ENCODE measurements at regions not wholly inside any gene's neighbourhood (a gene's known extent, or its start where the extent isn't known, plus 50 kb on each side); places are given as distances from the start of the nearest gene placed in this dataset.

DNA sequence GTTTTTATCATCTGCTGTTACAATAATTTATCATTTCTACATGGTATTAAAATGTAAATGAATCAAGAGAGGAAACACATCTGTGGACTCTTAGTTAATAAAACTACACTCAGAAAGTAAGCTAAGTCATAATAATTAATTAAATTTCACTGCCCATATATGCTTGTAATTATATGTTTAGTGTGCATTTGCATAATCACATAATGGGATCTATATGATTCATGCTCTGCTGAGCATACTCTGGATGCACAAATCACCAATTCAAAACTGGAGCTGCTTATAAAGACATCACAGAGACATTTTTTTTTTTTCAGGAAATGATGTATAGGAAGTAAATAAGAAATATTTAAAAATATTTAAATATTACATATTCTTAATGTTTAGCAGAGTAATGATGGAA is 151.6 kb upstream of the STEAP4 start:
- Histone ChIP-seq H3K9me3 (ENCODE audit: control insufficient read depth in 1 of 2, insufficient read depth in 1 of 2, low read length in 2 of 2) (no peaks in the 10 kb centered on the region), H3K36me3 (ENCODE audit: insufficient read depth, low read length) (no peaks in the 10 kb centered on the region), H3K27me3 (ENCODE audit: control insufficient read depth in 1 of 2, insufficient read depth in 2 of 2, low read length in 2 of 2) (no peaks in the 10 kb centered on the region), H3K27ac (ENCODE audit: low read depth in 1 of 2, low read length in 2 of 2) (no peak overlapping the region), H3K4me1 (ENCODE audit: insufficient read depth, low read length) (no peaks in the 10 kb centered on the region), H3K4me3 (ENCODE audit: low read length) (no peak overlapping the region)
- intact Hi-C loops (cut with DNase I, micrococcal nuclease): no loop called here
- no peak overlapping the region for H3K27ac Mint-ChIP-seq
- H3K4me3 Mint-ChIP-seq: no peak overlapping the region
- H3K27me3 Mint-ChIP-seq: no peaks in the 10 kb centered on the region
- ChIA-PET CTCF (no interaction called here), POLR2A (no interaction called here)
- DNase-seq: no peak
- no peaks in the 10 kb centered on the region for H3K4me1 Mint-ChIP-seq (ENCODE audit: low read depth)
- no peaks in the 10 kb centered on the region for H3K36me3 Mint-ChIP-seq (ENCODE audit: low read depth)
- ATAC-seq (ENCODE audit: poor library complexity): no peak
- H3K9me3 Mint-ChIP-seq: no peaks in the 10 kb centered on the region
- TF ChIP-seq, protein P1, sequence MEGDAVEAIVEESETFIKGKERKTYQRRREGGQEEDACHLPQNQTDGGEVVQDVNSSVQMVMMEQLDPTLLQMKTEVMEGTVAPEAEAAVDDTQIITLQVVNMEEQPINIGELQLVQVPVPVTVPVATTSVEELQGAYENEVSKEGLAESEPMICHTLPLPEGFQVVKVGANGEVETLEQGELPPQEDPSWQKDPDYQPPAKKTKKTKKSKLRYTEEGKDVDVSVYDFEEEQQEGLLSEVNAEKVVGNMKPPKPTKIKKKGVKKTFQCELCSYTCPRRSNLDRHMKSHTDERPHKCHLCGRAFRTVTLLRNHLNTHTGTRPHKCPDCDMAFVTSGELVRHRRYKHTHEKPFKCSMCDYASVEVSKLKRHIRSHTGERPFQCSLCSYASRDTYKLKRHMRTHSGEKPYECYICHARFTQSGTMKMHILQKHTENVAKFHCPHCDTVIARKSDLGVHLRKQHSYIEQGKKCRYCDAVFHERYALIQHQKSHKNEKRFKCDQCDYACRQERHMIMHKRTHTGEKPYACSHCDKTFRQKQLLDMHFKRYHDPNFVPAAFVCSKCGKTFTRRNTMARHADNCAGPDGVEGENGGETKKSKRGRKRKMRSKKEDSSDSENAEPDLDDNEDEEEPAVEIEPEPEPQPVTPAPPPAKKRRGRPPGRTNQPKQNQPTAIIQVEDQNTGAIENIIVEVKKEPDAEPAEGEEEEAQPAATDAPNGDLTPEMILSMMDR (IDR thresholded peaks at IDR 0.05): no peak

DNA sequence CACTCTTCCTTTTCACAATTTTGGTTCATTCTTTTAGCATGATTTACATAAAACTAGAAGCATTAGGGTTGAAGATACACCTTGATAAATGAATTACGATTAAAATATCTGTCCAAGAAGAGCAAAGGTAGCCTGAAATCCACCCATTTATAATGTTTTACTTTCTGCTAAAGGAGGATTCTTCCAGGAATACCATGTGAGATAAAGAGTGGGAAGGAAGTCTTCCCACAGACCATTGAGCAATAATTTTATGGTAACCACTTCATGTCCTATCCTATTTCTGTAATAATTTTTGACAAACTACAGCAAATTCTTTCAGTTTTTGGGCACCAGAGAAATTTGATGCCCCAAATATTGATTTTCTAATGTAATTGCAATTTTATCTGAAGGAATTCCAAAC is 150.6 kb upstream of the STEAP4 start:
- CTCF ChIA-PET: no interaction called here
- Mint-ChIP-seq H3K4me1 (ENCODE audit: low read depth) (no peaks in the 10 kb centered on the region), H3K27me3 (no peaks in the 10 kb centered on the region), H3K27ac (no peak overlapping the region), H3K4me3 (no peak overlapping the region), H3K9me3 (no peaks in the 10 kb centered on the region), H3K36me3 (ENCODE audit: low read depth) (no peaks in the 10 kb centered on the region)
- H3K4me1 ChIP-seq (ENCODE audit: insufficient read depth, low read length): no peaks in the 10 kb centered on the region
- H3K27ac ChIP-seq (ENCODE audit: low read depth in 1 of 2, low read length in 2 of 2): no peak overlapping the region
- no peak for DNase-seq
- H3K27me3 ChIP-seq (ENCODE audit: control insufficient read depth in 1 of 2, insufficient read depth in 2 of 2, low read length in 2 of 2): no peaks in the 10 kb centered on the region
- ATAC-seq (ENCODE audit: poor library complexity): no peak
- POLR2A ChIA-PET: no interaction called here
- intact Hi-C loops (cut with DNase I, micrococcal nuclease): no loop called here
- H3K4me3 ChIP-seq (ENCODE audit: low read length): no peak overlapping the region
- H3K9me3 ChIP-seq (ENCODE audit: control insufficient read depth in 1 of 2, insufficient read depth in 1 of 2, low read length in 2 of 2): no peaks in the 10 kb centered on the region
- no peaks in the 10 kb centered on the region for H3K36me3 ChIP-seq (ENCODE audit: insufficient read depth, low read length)
- TF ChIP-seq, protein P1 (IDR thresholded peaks at IDR 0.05): no peak

DNA sequence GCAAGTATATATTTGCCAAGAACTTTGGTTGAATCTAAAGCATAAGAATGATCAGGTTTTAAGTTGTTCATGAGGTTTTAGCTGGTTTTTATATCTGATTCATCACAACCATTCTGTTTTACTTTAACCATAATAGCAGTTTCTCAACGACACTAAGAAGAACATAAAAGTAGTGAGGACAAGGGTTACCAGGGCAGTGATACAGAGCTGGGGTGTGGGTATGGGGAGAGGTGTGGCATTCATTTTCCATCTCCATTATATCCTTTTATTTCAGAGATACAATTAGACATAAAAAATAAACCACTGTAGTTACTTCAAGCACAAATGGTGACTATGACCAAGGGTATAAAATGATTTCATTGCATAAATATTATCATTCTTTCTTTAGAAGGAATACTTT is 149.8 kb upstream of the STEAP4 start:
- H3K9me3 Mint-ChIP-seq: no peaks in the 10 kb centered on the region
- DNase-seq (no peak), ATAC-seq (ENCODE audit: poor library complexity) (no peak)
- intact Hi-C loops (cut with DNase I, micrococcal nuclease): no loop called here
- no peaks in the 10 kb centered on the region for H3K27me3 Mint-ChIP-seq
- ChIA-PET CTCF (no interaction called here), POLR2A (no interaction called here)
- no peak overlapping the region for H3K27ac ChIP-seq (ENCODE audit: low read depth in 1 of 2, low read length in 2 of 2)
- H3K27me3 ChIP-seq (ENCODE audit: control insufficient read depth in 1 of 2, insufficient read depth in 2 of 2, low read length in 2 of 2): no peaks in the 10 kb centered on the region
- H3K4me3 ChIP-seq (ENCODE audit: low read length): no peak overlapping the region
- H3K9me3 ChIP-seq (ENCODE audit: control insufficient read depth in 1 of 2, insufficient read depth in 1 of 2, low read length in 2 of 2): no peaks in the 10 kb centered on the region
- H3K4me1 Mint-ChIP-seq (ENCODE audit: low read depth): no peaks in the 10 kb centered on the region
- TF ChIP-seq, protein P1 (IDR thresholded peaks at IDR 0.05): no peak
- H3K36me3 Mint-ChIP-seq (ENCODE audit: low read depth): no peaks in the 10 kb centered on the region
- H3K4me1 ChIP-seq (ENCODE audit: insufficient read depth, low read length): no peaks in the 10 kb centered on the region
- H3K36me3 ChIP-seq (ENCODE audit: insufficient read depth, low read length): no peaks in the 10 kb centered on the region
- H3K27ac Mint-ChIP-seq: no peak overlapping the region
- H3K4me3 Mint-ChIP-seq: no peak overlapping the region
